ENCODE measurements at regions not wholly inside any gene's neighbourhood (a gene's known extent, or its start where the extent isn't known, plus 50 kb on each side); places are given as distances from the start of the nearest gene placed in this dataset.

GRCh38 chr7:156472267-156472666 is 168.3 kb upstream of the RNF32 start:
- FAIRE-seq = no peak
- no peak for DNase-seq (ENCODE audit: insufficient read length)

GRCh38 chr7:156470399-156471320 is 169.9 kb upstream of the RNF32 start:
- TF ChIP-seq POLR2A (IDR thresholded peaks at IDR 0.05; ENCODE audit: low read depth, low read length) (no peak), POLR2AphosphoS5 (IDR thresholded peaks at IDR 0.05; ENCODE audit: low read depth, low read length) (no peak)
- DNase-seq (ENCODE audit: insufficient read length) (no peak), FAIRE-seq (no peak)

More at GRCh38 chr7:156472267-156472666, 168.3 kb upstream of the RNF32 start:
- no peak for TF ChIP-seq POLR2A (IDR thresholded peaks at IDR 0.05; ENCODE audit: low read depth, low read length)
- no peak for TF ChIP-seq TAF1 (IDR thresholded peaks at IDR 0.05; ENCODE audit: borderline replicate concordance, low read depth, low read length)
- TF ChIP-seq POLR2AphosphoS5 (IDR thresholded peaks at IDR 0.05; ENCODE audit: low read depth, low read length) = no peak

DNA sequence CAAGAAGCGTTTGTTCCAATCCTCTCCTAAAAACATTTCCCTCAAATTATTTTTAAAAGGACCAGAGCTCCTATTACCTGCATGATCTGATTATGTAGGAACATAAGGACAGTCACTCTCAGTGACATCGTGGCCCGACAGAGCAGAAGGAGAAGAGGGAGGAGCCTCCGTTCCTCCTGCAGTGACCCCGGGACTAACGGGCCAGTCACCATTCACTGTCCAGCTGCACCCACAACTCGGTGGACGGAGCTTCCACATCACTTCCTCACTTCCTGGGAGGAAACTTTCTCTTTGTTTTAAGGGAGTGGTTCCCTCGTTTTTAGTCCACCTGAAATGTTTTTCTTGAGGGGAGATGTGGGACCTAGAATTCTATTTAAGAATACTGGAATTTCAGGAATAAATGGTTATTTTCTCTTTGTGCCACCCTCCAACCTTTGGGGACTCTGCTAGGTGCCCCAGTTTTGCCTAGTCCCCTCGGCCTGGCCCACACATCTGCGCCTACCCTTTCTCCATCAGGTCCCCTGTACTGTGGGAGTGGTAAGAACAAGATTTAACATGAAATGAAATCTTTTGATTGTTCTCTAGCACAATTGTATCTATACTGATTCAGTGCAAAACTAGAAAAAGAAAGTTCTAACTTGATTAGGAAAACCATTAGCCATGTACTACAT is 173.5 kb upstream of the RNF32 start:
- DNase-seq (ENCODE audit: insufficient read length) (no peak), FAIRE-seq (no peak)
- no peak for TF ChIP-seq POLR2A (IDR thresholded peaks at IDR 0.05; ENCODE audit: low read depth, low read length)
- no peak for TF ChIP-seq TAF1 (IDR thresholded peaks at IDR 0.05; ENCODE audit: borderline replicate concordance, low read depth, low read length)
- no peak for TF ChIP-seq POLR2AphosphoS5 (IDR thresholded peaks at IDR 0.05; ENCODE audit: low read depth, low read length)

DNA sequence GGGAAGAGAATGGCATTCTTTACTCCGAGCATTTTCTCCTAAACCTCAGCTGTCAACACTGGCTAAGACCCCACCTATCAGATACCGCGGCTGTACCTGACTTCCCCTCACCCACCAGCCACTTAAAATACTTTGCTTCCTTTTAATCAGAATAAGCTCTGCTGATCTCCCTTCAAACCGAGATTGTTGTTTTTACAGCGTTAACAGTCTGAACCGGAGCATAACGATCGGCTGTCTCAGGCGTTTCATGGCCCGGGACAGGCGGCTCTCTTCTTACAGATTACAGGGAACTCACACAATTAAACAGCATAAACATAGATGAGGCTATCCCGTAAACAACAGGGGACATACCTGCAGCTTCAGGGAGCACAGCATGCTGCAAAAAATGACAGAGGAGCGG is 174.3 kb upstream of the RNF32 start:
- no peak for DNase-seq (ENCODE audit: insufficient read length)
- TF ChIP-seq POLR2A (IDR thresholded peaks at IDR 0.05; ENCODE audit: low read depth, low read length) (no peak), POLR2AphosphoS5 (IDR thresholded peaks at IDR 0.05; ENCODE audit: low read depth, low read length) (no peak), TAF1 (IDR thresholded peaks at IDR 0.05; ENCODE audit: borderline replicate concordance, low read depth, low read length) (no peak)
- FAIRE-seq = no peak

DNA sequence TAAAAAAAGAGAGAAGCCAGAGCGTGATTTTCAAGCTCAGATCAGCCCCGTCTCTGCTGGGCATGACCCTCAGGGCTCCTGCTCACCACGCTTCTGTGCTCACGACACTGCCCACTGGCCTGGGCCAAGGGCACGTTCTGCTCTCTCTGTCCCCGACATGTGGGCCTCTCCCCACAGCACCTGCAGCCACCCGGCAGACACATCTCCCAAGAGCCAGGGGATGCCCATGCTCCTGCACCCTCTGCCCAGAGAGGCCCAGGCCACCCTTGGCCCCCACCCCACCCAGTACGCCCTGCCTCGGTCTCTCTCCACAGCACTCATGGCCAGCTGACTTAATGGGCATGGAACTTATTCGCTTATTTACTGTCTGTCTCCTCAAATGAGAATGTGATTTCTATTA is 175.4 kb upstream of the RNF32 start:
- TF ChIP-seq TAF1 (IDR thresholded peaks at IDR 0.05; ENCODE audit: borderline replicate concordance, low read depth, low read length) = no peak
- TF ChIP-seq POLR2A (IDR thresholded peaks at IDR 0.05; ENCODE audit: low read depth, low read length) = no peak
- no peak for TF ChIP-seq POLR2AphosphoS5 (IDR thresholded peaks at IDR 0.05; ENCODE audit: low read depth, low read length)
- DNase-seq (ENCODE audit: insufficient read length) = no peak
- no peak for FAIRE-seq

- no peak for DNase-seq (ENCODE audit: insufficient read length)
- FAIRE-seq = no peak
- no peak for TF ChIP-seq TAF1 (IDR thresholded peaks at IDR 0.05; ENCODE audit: borderline replicate concordance, low read depth, low read length)
- no peak for TF ChIP-seq POLR2A (IDR thresholded peaks at IDR 0.05; ENCODE audit: low read depth, low read length)
- TF ChIP-seq POLR2AphosphoS5 (IDR thresholded peaks at IDR 0.05; ENCODE audit: low read depth, low read length) = no peak
Measured at GRCh38 chr7:156464339-156464738, 176.2 kb upstream of the RNF32 start.

DNA sequence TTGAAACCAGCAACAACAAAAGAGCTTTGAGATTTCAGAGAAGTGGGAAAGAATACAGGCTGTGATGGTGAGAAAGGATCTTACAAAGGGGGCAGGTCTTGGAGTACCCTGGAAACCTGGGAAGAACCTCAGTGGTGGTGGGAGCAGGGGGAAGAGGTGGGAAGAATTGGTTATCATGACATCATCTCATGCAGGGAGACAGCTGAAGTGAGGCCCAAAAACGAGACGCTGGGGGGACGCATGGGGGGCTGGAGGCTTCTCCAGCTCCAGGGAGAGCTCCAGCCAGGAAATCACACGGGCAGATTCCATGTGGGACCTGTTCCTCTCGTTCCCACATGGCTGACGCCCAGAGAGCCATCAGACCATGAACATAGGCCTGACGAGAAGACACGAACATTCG is 177.3 kb upstream of the RNF32 start:
- FAIRE-seq (no peak), DNase-seq (ENCODE audit: insufficient read length) (no peak)
- no peak for TF ChIP-seq POLR2A (IDR thresholded peaks at IDR 0.05; ENCODE audit: low read depth, low read length)
- no peak for TF ChIP-seq TAF1 (IDR thresholded peaks at IDR 0.05; ENCODE audit: borderline replicate concordance, low read depth, low read length)
- no peak for TF ChIP-seq POLR2AphosphoS5 (IDR thresholded peaks at IDR 0.05; ENCODE audit: low read depth, low read length)

DNA sequence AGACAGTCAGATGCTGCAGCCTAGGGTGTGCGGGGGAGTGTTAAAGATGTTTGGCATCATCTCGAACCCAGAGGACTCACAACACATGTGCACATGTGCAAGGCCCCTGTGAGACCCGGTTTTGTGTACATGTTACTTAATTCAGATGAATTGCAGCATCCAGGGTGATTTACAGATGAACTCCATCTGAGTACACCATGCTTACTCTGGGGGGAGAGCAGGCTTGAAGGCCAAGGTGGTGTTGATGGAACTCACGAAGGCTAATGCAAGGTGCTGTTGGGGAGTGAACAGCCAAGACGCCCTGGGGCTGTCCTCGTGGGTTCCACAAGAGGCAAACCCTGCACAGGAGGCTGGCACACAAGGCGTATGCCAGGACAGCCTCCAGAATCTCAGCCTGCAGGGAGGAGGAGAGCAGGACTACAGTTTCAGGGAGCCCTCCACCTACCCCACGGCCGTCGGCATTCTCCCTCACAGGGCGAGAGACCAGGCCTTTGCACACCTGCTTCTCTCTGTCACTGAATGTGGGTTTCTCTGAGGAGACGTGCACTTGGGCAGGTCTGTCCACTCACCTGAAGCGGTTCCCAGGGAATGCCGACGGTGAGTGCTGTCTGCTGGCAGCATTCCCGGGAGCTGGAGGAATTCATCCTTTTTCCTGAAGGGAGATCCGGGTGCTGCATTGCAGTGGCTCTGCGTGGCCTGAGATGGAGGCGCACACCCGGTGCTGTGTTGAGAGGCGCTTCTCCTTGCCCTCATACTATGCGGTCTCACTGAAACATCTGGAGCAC is 178.5 kb upstream of the RNF32 start:
- DNase-seq (ENCODE audit: insufficient read length) (no peak), FAIRE-seq (no peak)
- TF ChIP-seq TAF1 (IDR thresholded peaks at IDR 0.05; ENCODE audit: borderline replicate concordance, low read depth, low read length) (no peak), POLR2A (IDR thresholded peaks at IDR 0.05; ENCODE audit: low read depth, low read length) (no peak), POLR2AphosphoS5 (IDR thresholded peaks at IDR 0.05; ENCODE audit: low read depth, low read length) (no peak)

DNA sequence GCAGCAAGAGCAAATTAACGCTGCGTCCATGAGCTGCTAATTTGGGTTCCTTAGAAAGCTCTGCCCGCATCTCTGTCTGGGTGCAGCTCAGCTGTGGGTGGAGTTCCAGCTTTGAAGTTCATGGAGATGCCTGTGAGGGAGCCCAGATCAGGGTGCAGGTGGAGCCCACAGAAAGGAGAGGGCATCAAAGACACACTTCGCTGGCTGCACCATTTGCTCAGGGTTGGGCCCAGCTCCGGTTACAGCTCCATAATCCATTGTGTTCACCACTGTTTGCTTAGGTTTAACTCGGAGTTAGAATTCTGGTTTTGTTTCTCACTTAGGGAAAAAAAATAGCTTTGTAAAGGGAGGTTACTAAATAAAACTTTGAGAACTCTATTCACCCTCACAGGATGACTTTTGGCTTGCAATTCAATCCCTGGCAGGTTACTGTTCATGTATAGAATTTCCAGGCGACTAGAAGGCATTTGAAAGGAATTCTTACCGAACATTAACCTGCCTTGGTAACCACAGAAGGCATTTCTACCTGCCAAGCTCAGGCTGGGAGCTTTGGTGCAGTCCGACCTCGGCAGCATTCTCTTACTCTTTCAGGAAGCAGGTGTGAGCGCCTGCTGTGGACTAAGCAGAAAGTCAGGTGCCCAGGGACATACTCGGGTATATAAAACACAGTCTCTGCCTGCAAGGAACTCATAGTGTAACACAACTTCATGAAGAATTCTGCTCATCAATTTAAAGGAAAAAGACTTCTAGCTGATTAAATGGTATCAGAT is 179.5 kb upstream of the RNF32 start:
- DNase-seq (ENCODE audit: insufficient read length) = no peak
- TF ChIP-seq POLR2AphosphoS5 (IDR thresholded peaks at IDR 0.05; ENCODE audit: low read depth, low read length) (no peak), TAF1 (IDR thresholded peaks at IDR 0.05; ENCODE audit: borderline replicate concordance, low read depth, low read length) (no peak), POLR2A (IDR thresholded peaks at IDR 0.05; ENCODE audit: low read depth, low read length) (no peak)
- FAIRE-seq = no peak

- FAIRE-seq (no peak), DNase-seq (ENCODE audit: insufficient read length) (no peak)
- TF ChIP-seq POLR2A (IDR thresholded peaks at IDR 0.05; ENCODE audit: low read depth, low read length) = no peak
- no peak for TF ChIP-seq TAF1 (IDR thresholded peaks at IDR 0.05; ENCODE audit: borderline replicate concordance, low read depth, low read length)
- TF ChIP-seq POLR2AphosphoS5 (IDR thresholded peaks at IDR 0.05; ENCODE audit: low read depth, low read length) = no peak
Measured at GRCh38 chr7:156459582-156459981, 181.0 kb upstream of the RNF32 start.

- no peak for TF ChIP-seq POLR2A (IDR thresholded peaks at IDR 0.05; ENCODE audit: low read depth, low read length)
- TF ChIP-seq TAF1 (IDR thresholded peaks at IDR 0.05; ENCODE audit: borderline replicate concordance, low read depth, low read length) = no peak
- no peak for TF ChIP-seq POLR2AphosphoS5 (IDR thresholded peaks at IDR 0.05; ENCODE audit: low read depth, low read length)
- DNase-seq (ENCODE audit: insufficient read length) = no peak
- no peak for FAIRE-seq
Measured at GRCh38 chr7:156459067-156459466, 181.5 kb upstream of the RNF32 start.

Measured in GM12892 (cell line).